ENCODE measurements at regions not wholly inside any gene's neighbourhood (a gene's known extent, or its start where the extent isn't known, plus 50 kb on each side); places are given as distances from the start of the nearest gene placed in this dataset.
A peak's percentile ranks its signal among the peaks of the same experiment; 100 is the strongest.

DNA sequence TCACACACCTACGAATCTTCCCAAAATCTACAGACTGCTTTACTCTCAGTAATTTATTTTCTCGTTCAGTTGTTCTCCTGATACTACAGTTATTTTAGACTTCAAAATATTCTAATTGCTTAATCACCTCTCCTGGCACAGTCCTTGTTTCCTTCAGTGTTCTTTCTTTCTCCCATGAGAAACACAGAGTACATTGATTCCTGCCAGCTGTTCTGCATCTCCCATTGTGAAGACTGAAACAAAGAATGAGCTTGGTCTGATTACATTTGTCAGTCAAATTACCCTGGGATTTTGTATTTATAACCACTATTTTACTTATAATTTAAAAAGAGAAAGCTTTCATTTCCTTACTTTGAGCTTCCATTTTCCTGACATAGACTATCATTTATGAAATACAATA lies 63.9 kb upstream of the TANK start:
- H2AFZ ChIP-seq (ENCODE audit: low read length) = peak overlapping the region; percentile 34; the same call in 1 of the 2 replicates
- H3K9ac ChIP-seq (ENCODE audit: low read depth, low read length, poor library complexity, severe bottlenecking) = no peak overlapping the region
- H3F3A ChIP-seq (ENCODE audit: low read depth) = peaks cover 2% of the 10 kb centered on the region; the same call in 1 of the 2 replicates
- H3K27me3 ChIP-seq (ENCODE audit: insufficient read depth, low read length, poor library complexity, severe bottlenecking) = no peaks in the 10 kb centered on the region
- no peak for TF ChIP-seq EZH2phosphoT487 (IDR thresholded peaks at IDR 0.05; ENCODE audit: borderline replicate concordance)
- TF ChIP-seq, protein P1, sequence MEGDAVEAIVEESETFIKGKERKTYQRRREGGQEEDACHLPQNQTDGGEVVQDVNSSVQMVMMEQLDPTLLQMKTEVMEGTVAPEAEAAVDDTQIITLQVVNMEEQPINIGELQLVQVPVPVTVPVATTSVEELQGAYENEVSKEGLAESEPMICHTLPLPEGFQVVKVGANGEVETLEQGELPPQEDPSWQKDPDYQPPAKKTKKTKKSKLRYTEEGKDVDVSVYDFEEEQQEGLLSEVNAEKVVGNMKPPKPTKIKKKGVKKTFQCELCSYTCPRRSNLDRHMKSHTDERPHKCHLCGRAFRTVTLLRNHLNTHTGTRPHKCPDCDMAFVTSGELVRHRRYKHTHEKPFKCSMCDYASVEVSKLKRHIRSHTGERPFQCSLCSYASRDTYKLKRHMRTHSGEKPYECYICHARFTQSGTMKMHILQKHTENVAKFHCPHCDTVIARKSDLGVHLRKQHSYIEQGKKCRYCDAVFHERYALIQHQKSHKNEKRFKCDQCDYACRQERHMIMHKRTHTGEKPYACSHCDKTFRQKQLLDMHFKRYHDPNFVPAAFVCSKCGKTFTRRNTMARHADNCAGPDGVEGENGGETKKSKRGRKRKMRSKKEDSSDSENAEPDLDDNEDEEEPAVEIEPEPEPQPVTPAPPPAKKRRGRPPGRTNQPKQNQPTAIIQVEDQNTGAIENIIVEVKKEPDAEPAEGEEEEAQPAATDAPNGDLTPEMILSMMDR (conservative IDR thresholded peaks at IDR 0.05; ENCODE audit: low read length) = no peak
- no peaks in the 10 kb centered on the region for H3K9me2 ChIP-seq (replicated peaks; ENCODE audit: low read depth, low read length)
- H3K4me3 ChIP-seq (ENCODE audit: low read length, poor library complexity, severe bottlenecking) = no peak overlapping the region
- no peak overlapping the region for H3K4me2 ChIP-seq (ENCODE audit: low read depth, low read length, poor library complexity, severe bottlenecking)
- no peaks in the 10 kb centered on the region for H3K79me2 ChIP-seq (ENCODE audit: insufficient read depth, low read length)
- no peaks in the 10 kb centered on the region for H3K9me3 ChIP-seq (ENCODE audit: insufficient read depth, low read depth, low read length)
- H3K4me1 ChIP-seq (ENCODE audit: insufficient read depth, low read length, poor library complexity, severe bottlenecking) = peaks cover 36% of the 10 kb centered on the region
- no peaks in the 10 kb centered on the region for H4K20me1 ChIP-seq (ENCODE audit: insufficient read depth, low read length, poor library complexity, severe bottlenecking)
- no peaks in the 10 kb centered on the region for H3K36me3 ChIP-seq (ENCODE audit: insufficient read depth, low read length)

DNA sequence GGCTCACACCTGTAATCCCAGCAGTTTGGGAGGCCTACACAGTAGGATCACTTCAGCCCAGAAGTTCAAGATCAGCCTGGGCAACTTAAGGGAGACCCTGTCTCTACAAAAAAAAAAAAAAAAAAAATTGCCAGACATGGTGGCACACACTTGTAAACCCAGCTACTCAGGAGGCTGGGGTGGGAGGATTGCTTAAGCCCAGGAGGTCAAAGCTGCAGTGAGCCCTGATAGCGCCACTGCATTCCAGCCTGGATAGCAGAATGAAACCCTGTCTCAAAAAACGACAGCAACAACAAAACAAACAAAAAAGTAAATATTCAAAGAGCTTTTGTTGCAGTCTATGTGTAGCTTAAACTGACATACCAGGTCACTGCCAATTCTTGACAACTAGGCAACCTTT lies 63.1 kb upstream of the TANK start:
- Histone ChIP-seq H3K27me3 (ENCODE audit: insufficient read depth, low read length, poor library complexity, severe bottlenecking) (no peaks in the 10 kb centered on the region), H3K9me3 (ENCODE audit: insufficient read depth, low read depth, low read length) (no peaks in the 10 kb centered on the region), H2AFZ (ENCODE audit: low read length) (no peak overlapping the region), H3K4me2 (ENCODE audit: low read depth, low read length, poor library complexity, severe bottlenecking) (no peak overlapping the region), H3K4me3 (ENCODE audit: low read length, poor library complexity, severe bottlenecking) (no peak overlapping the region), H3F3A (ENCODE audit: low read depth) (peaks cover 2% of the 10 kb centered on the region; the same call in 1 of the 2 replicates), H3K9ac (ENCODE audit: low read depth, low read length, poor library complexity, severe bottlenecking) (no peak overlapping the region), H4K20me1 (ENCODE audit: insufficient read depth, low read length, poor library complexity, severe bottlenecking) (no peaks in the 10 kb centered on the region), H3K36me3 (ENCODE audit: insufficient read depth, low read length) (no peaks in the 10 kb centered on the region), H3K4me1 (ENCODE audit: insufficient read depth, low read length, poor library complexity, severe bottlenecking) (peaks cover 34% of the 10 kb centered on the region), H3K79me2 (ENCODE audit: insufficient read depth, low read length) (no peaks in the 10 kb centered on the region), H3K9me2 (replicated peaks; ENCODE audit: low read depth, low read length) (no peaks in the 10 kb centered on the region)
- TF ChIP-seq EZH2phosphoT487 (IDR thresholded peaks at IDR 0.05; ENCODE audit: borderline replicate concordance) = no peak
- TF ChIP-seq, protein P1 (conservative IDR thresholded peaks at IDR 0.05; ENCODE audit: low read length) = no peak

DNA sequence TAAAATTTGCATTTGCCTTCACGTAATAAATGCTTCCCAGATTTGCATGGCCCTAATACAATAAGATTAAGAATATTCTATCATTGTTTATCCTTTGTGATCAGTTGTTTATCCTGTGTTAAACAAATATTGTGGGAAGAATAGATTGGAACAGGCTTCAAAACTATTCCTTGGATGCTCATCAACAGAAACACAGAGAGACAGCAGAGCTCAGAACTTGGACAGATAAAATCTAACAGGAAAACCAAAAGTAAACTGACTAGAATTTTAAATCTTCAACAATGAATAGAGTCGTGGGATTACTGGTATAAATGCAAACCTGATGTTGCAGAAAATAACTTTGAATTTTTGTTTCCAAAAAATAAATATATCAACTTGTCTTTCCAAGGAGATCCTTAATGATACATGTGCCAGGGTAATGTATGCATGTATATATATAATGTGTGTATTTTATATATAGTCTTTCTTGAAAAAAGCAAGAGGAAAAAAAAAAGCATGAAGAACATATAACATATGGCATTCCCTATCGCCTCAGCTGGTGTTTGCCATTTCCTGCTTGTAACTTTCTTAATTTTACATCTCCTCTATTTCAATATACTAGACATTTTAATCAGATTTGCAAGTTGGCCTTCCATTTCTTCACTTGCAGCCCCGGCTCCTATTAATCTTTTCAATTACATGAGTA lies 59.9 kb upstream of the TANK start:
- H3K27me3 ChIP-seq (ENCODE audit: insufficient read depth, low read length, poor library complexity, severe bottlenecking) = no peaks in the 10 kb centered on the region
- no peaks in the 10 kb centered on the region for H3K9me2 ChIP-seq (replicated peaks; ENCODE audit: low read depth, low read length)
- no peaks in the 10 kb centered on the region for H3K36me3 ChIP-seq (ENCODE audit: insufficient read depth, low read length)
- no peaks in the 10 kb centered on the region for H3K79me2 ChIP-seq (ENCODE audit: insufficient read depth, low read length)
- peak overlapping the region; percentile 2 for H3K4me3 ChIP-seq (ENCODE audit: low read length, poor library complexity, severe bottlenecking)
- H3K4me1 ChIP-seq (ENCODE audit: insufficient read depth, low read length, poor library complexity, severe bottlenecking) = peaks cover 29% of the 10 kb centered on the region
- TF ChIP-seq, protein P1 (conservative IDR thresholded peaks at IDR 0.05; ENCODE audit: low read length) = no peak
- no peak for TF ChIP-seq EZH2phosphoT487 (IDR thresholded peaks at IDR 0.05; ENCODE audit: borderline replicate concordance)
- no peaks in the 10 kb centered on the region for H3K9me3 ChIP-seq (ENCODE audit: insufficient read depth, low read depth, low read length)
- peak overlapping the region; percentile 29 for H3K4me2 ChIP-seq (ENCODE audit: low read depth, low read length, poor library complexity, severe bottlenecking)
- no peaks in the 10 kb centered on the region for H3F3A ChIP-seq (ENCODE audit: low read depth)
- H2AFZ ChIP-seq (ENCODE audit: low read length) = no peak overlapping the region
- no peaks in the 10 kb centered on the region for H4K20me1 ChIP-seq (ENCODE audit: insufficient read depth, low read length, poor library complexity, severe bottlenecking)
- no peak overlapping the region for H3K9ac ChIP-seq (ENCODE audit: low read depth, low read length, poor library complexity, severe bottlenecking)

Measured in Loucy (cell line).